Gastrocnemius medialis (tissue), 4 donors: ENCODE measurements at regions not wholly inside any gene's neighbourhood (a gene's known extent, or its start where the extent isn't known, plus 50 kb on each side); places are given as distances from the start of the nearest gene placed in this dataset.

Source experiments
- ATAC-seq, 2 donors: fragments of 150-250 bp; one replicate each; pipeline ENCODE4 v1.9.1; 2016
- DNase-seq, 2 donors: peaks; one replicate each; pipeline ENCODE4 v3.0.0-alpha.2; 2019
- H3K27ac ChIP-seq, 4 donors: fragments of 200-600 bp; sonication (generic); 1 replicate in 1 of 4; 2 replicates in 3 of 4; pipeline ENCODE4 v1.5.1; 2016 to 2018; ENCODE audit warnings: mild to moderate bottlenecking in 2 of 4, moderate library complexity in 1 of 4
- H3K27me3 ChIP-seq, 3 donors: fragments of 200-600 bp; sonication (generic) in 2 of 3; 1 replicate in 1 of 3; 2 replicates in 2 of 3; pipeline versions ENCODE4 v1.5.1 to v1.6.0; 2016 to 2019; ENCODE audit warnings: mild to moderate bottlenecking in 1 of 3, moderate library complexity in 1 of 3
- H3K36me3 ChIP-seq, 2 donors: fragments of 200-600 bp; sonication (generic) in 1 of 2; one replicate each; pipeline ENCODE4 v1.5.1; 2017 to 2018
- H3K4me1 ChIP-seq, 2 donors: fragments of 200-600 bp; sonication (generic) in 1 of 2; one replicate each; pipeline ENCODE4 v1.5.1; 2016 to 2017; ENCODE audit warnings: mild to moderate bottlenecking in 2 of 2
- H3K4me3 ChIP-seq, 4 donors: fragments of 200-600 bp; sonication (generic) in 3 of 4; 1 replicate in 1 of 4; 2 replicates in 3 of 4; pipeline ENCODE4 v1.5.1; 2016 to 2019; ENCODE audit warnings: mild to moderate bottlenecking in 2 of 4
- H3K9me3 ChIP-seq, 3 donors: fragments of 200-600 bp; sonication (generic) in 2 of 3; 1 replicate in 1 of 3; 2 replicates in 2 of 3; pipeline ENCODE4 v1.5.1; 2016 to 2019
- CTCF ChIP-seq, 5 experiments: fragments of 450-650 bp in 3 of 5; fragments of 200-600 bp in 2 of 5; sonication (generic) in 2 of 5; IDR thresholded peaks in 4 of 5; conservative IDR thresholded peaks in 1 of 5; 1 replicate in 4 of 5; 2 replicates in 1 of 5; pipeline ENCODE4 v1.5.1; 2016 to 2019; ENCODE audit warnings: antibody characterized with exemption in 5 of 5, mild to moderate bottlenecking in 3 of 5, moderate library complexity in 3 of 5
- POLR2A ChIP-seq, 2 donors: fragments of 450-650 bp; IDR thresholded peaks; one replicate each; pipeline ENCODE4 v1.6.1; 2017; ENCODE audit warnings: antibody characterized with exemption in 2 of 2, mild to moderate bottlenecking in 2 of 2, moderate library complexity in 2 of 2
- in situ Hi-C, 4 donors: fragments of 200-750 bp; cut with MboI; loops; one replicate each; pipeline versions ENCODE4 v1.15.0 to v1.8.0; 2017; ENCODE audit warnings: low sequenced_read_pairs in 4 of 4
- intact Hi-C: fragments of 100-400 bp; cut with DNase I; formaldehyde crosslinking; loops from one replicate; pipeline ENCODE4 v1.15.1; 2023; ENCODE audit warnings: low total_unique reads

- Histone ChIP-seq H3K27me3 (no peaks in the 10 kb centered on the region), H3K4me1 (no peaks in the 10 kb centered on the region), H3K9me3 (no peaks in the 10 kb centered on the region), H3K4me3 (no peak overlapping the region), H3K36me3 (no peaks in the 10 kb centered on the region), H3K27ac (no peak overlapping the region)
- intact Hi-C loops (no loop called here), in situ Hi-C loops (loop anchor here in 1 of 4 donors (25.0 kb wide), 1 partner anchor 108 kb away; the partner anchor contains the start of gene PPM1H)
- no peak for TF ChIP-seq POLR2A (IDR thresholded peaks at IDR 0.05)
- no peak for TF ChIP-seq CTCF (IDR thresholded peaks at IDR 0.05 in 4 of 5, conservative IDR thresholded peaks at IDR 0.05 in 1 of 5)
- DNase-seq (no peak), ATAC-seq (no peak)
Observed at GRCh38 chr12:63045020-63045860, 105.8 kb downstream of the AVPR1A start.

GRCh38 chr12:63042646-63043045 lies 107.7 kb upstream of the PPM1H start:
- no peak for ATAC-seq
- Histone ChIP-seq H3K4me3 (no peak overlapping the region), H3K27me3 (no peaks in the 10 kb centered on the region), H3K36me3 (no peaks in the 10 kb centered on the region), H3K4me1 (no peaks in the 10 kb centered on the region), H3K9me3 (no peaks in the 10 kb centered on the region), H3K27ac (no peak overlapping the region)
- in situ Hi-C loops (loop anchor here in 1 of 4 donors (25.0 kb wide), 1 partner anchor 105 kb away; the partner anchor contains the start of gene PPM1H), intact Hi-C loops (no loop called here)
- no peak for TF ChIP-seq POLR2A (IDR thresholded peaks at IDR 0.05)
- TF ChIP-seq CTCF (IDR thresholded peaks at IDR 0.05 in 4 of 5, conservative IDR thresholded peaks at IDR 0.05 in 1 of 5), result no peak
- DNase-seq, result no peak

- Histone ChIP-seq H3K27me3 (no peaks in the 10 kb centered on the region), H3K4me1 (no peaks in the 10 kb centered on the region), H3K4me3 (no peak overlapping the region), H3K9me3 (no peaks in the 10 kb centered on the region), H3K27ac (no peak overlapping the region), H3K36me3 (no peaks in the 10 kb centered on the region)
- in situ Hi-C loops, result loop anchor here in 1 of 4 donors (25.0 kb wide), 1 partner anchor 104 kb away; the partner anchor contains the start of gene PPM1H
- ATAC-seq (no peak), DNase-seq (no peak)
- TF ChIP-seq CTCF (IDR thresholded peaks at IDR 0.05 in 4 of 5, conservative IDR thresholded peaks at IDR 0.05 in 1 of 5) (no peak), POLR2A (IDR thresholded peaks at IDR 0.05) (no peak)
- intact Hi-C loops, result no loop called here
Observed at GRCh38 chr12:63041601-63042000, 106.7 kb upstream of the PPM1H start.

- DNase-seq (no peak), ATAC-seq (no peak)
- TF ChIP-seq CTCF (IDR thresholded peaks at IDR 0.05 in 4 of 5, conservative IDR thresholded peaks at IDR 0.05 in 1 of 5) (no peak), POLR2A (IDR thresholded peaks at IDR 0.05) (no peak)
- in situ Hi-C loops, result loop anchor here in 1 of 4 donors (25.0 kb wide), 1 partner anchor 103 kb away; the partner anchor contains the start of gene PPM1H
- H3K4me3 ChIP-seq, result no peak overlapping the region
- no peak overlapping the region for H3K27ac ChIP-seq
- no peaks in the 10 kb centered on the region for H3K36me3 ChIP-seq
- H3K9me3 ChIP-seq, result no peaks in the 10 kb centered on the region
- H3K4me1 ChIP-seq, result no peaks in the 10 kb centered on the region
- H3K27me3 ChIP-seq, result no peaks in the 10 kb centered on the region
- intact Hi-C loops, result no loop called here
Observed at GRCh38 chr12:63040526-63041220, 105.7 kb upstream of the PPM1H start.
